ENCODE measurements at regions not wholly inside any gene's neighbourhood (a gene's known extent, or its start where the extent isn't known, plus 50 kb on each side); places are given as distances from the start of the nearest gene placed in this dataset.

DNA sequence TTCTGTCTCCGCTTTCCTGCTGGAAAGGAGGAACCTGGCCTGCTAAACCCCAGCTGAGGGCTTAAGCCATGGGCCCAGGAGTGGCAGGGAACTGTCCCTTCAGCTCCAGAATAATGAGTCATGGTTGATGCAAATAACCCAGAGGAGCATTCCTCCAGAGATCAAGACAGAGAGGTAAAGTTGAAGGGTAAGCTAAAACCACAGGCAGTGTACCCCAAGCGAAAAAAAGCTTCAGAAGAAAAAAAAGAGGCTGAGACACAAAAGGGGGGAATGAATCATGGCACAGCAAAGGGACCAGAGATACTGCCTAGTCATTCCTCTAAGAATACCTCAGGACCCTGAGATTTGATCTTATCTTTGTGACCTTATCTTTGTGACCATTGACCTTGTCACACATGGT, 199.5 kb upstream of the TAS2R1 start:
- TF ChIP-seq YY1 (IDR thresholded peaks at IDR 0.05) (no peak), RXRA (IDR thresholded peaks at IDR 0.05) (no peak), GABPA (IDR thresholded peaks at IDR 0.05 in 1 of 2, conservative IDR thresholded peaks at IDR 0.05 in 1 of 2) (no peak), FOXA1 (IDR thresholded peaks at IDR 0.05) (no peak), ZBTB33 (IDR thresholded peaks at IDR 0.05) (no peak), HNF4A (conservative IDR thresholded peaks at IDR 0.05) (no peak), CTCF (IDR thresholded peaks at IDR 0.05; ENCODE audit: low read depth, low read length, missing input control) (no peak), REST (IDR thresholded peaks at IDR 0.05) (no peak), JUND (IDR thresholded peaks at IDR 0.05) (no peak), RAD21 (IDR thresholded peaks at IDR 0.05) (no peak), HNF4G (IDR thresholded peaks at IDR 0.05) (no peak), FOXA2 (IDR thresholded peaks at IDR 0.05) (no peak), SP1 (IDR thresholded peaks at IDR 0.05) (no peak), NR2F2 (IDR thresholded peaks at IDR 0.05) (no peak), TAF1 (conservative IDR thresholded peaks at IDR 0.05) (no peak), EGR1 (IDR thresholded peaks at IDR 0.05; ENCODE audit: low read depth in 2 of 2) (no peak)
- TF ChIP-seq, protein P1, sequence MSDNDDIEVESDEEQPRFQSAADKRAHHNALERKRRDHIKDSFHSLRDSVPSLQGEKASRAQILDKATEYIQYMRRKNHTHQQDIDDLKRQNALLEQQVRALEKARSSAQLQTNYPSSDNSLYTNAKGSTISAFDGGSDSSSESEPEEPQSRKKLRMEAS (IDR thresholded peaks at IDR 0.05), result no peak
- TF ChIP-seq, protein P2, sequence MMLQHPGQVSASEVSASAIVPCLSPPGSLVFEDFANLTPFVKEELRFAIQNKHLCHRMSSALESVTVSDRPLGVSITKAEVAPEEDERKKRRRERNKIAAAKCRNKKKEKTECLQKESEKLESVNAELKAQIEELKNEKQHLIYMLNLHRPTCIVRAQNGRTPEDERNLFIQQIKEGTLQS (IDR thresholded peaks at IDR 0.05), result no peak
- no peak overlapping the region for H3K4me3 ChIP-seq (ENCODE audit: low read depth in 1 of 3, low read length in 3 of 3)
- DNase-seq (ENCODE audit: low spot score), result no peak
- H3K27me3 ChIP-seq (ENCODE audit: control insufficient read depth in 4 of 4, insufficient read depth in 4 of 4, low read length in 3 of 4), result peaks cover 0 to 2% (median 0%) of the 10 kb centered on the region in 4 donors
- WGBS, result 70% methylated on average over 2 of the region's 2 CpGs
- H3K4me1 ChIP-seq (ENCODE audit: control insufficient read depth in 4 of 4, insufficient read depth in 4 of 4, low read length in 3 of 4), result no peaks in the 10 kb centered on the region
- H3K36me3 ChIP-seq (ENCODE audit: control insufficient read depth in 4 of 4, insufficient read depth in 3 of 4, low read depth in 1 of 4, low read length in 3 of 4), result no peaks in the 10 kb centered on the region
- no peaks in the 10 kb centered on the region for H3K9me3 ChIP-seq (ENCODE audit: control insufficient read depth in 4 of 4, low read length in 3 of 4)
- no peak overlapping the region for H3K9ac ChIP-seq (ENCODE audit: low read depth in 1 of 2, low read length in 2 of 2)
- no peak overlapping the region for H3K27ac ChIP-seq (ENCODE audit: low read depth in 1 of 2, low read length in 2 of 2)
